ENCODE measurements at regions not wholly inside any gene's neighbourhood (a gene's known extent, or its start where the extent isn't known, plus 50 kb on each side); places are given as distances from the start of the nearest gene placed in this dataset.

GRCh38 chr5:173814053-173814452, 74.1 kb upstream of the CPEB4 start:
- Histone ChIP-seq H3K4me1 (ENCODE audit: control insufficient read depth, insufficient read depth, low read length) (no peaks in the 10 kb centered on the region), H3K4me3 (ENCODE audit: low read depth, low read length) (no peak overlapping the region), H3K9me3 (ENCODE audit: control insufficient read depth, insufficient read depth, low read length) (no peaks in the 10 kb centered on the region)

GRCh38 chr5:173815571-173815970, 72.6 kb upstream of the CPEB4 start:
- Histone ChIP-seq H3K9me3 (ENCODE audit: control insufficient read depth, insufficient read depth, low read length) (no peaks in the 10 kb centered on the region), H3K27me3 (ENCODE audit: control insufficient read depth, insufficient read depth, low read length) (no peaks in the 10 kb centered on the region), H3K4me3 (ENCODE audit: low read depth, low read length) (no peak overlapping the region), H3K4me1 (ENCODE audit: control insufficient read depth, insufficient read depth, low read length) (no peaks in the 10 kb centered on the region), H3K27ac (ENCODE audit: low read depth, low read length) (no peak overlapping the region), H3K36me3 (ENCODE audit: control insufficient read depth, insufficient read depth, low read length) (no peaks in the 10 kb centered on the region)
- no peak for DNase-seq (ENCODE audit: low read depth in 4 of 6, low spot score in 6 of 6)
- 87% methylated on average over 6 of the region's 9 CpGs for WGBS (ENCODE audit: insufficient coverage)

More at GRCh38 chr5:173814053-173814452, 74.1 kb upstream of the CPEB4 start:
- no peak overlapping the region for H3K27ac ChIP-seq (ENCODE audit: low read depth, low read length)
- H3K36me3 ChIP-seq (ENCODE audit: control insufficient read depth, insufficient read depth, low read length) = no peaks in the 10 kb centered on the region
- no peak for DNase-seq (ENCODE audit: low read depth in 4 of 6, low spot score in 6 of 6)
- H3K27me3 ChIP-seq (ENCODE audit: control insufficient read depth, insufficient read depth, low read length) = no peaks in the 10 kb centered on the region

- Histone ChIP-seq H3K4me1 (ENCODE audit: control insufficient read depth, insufficient read depth, low read length) (no peaks in the 10 kb centered on the region), H3K27me3 (ENCODE audit: control insufficient read depth, insufficient read depth, low read length) (no peaks in the 10 kb centered on the region), H3K9me3 (ENCODE audit: control insufficient read depth, insufficient read depth, low read length) (no peaks in the 10 kb centered on the region), H3K4me3 (ENCODE audit: low read depth, low read length) (no peak overlapping the region), H3K27ac (ENCODE audit: low read depth, low read length) (no peak overlapping the region), H3K36me3 (ENCODE audit: control insufficient read depth, insufficient read depth, low read length) (no peaks in the 10 kb centered on the region)
- no peak for DNase-seq (ENCODE audit: low read depth in 4 of 6, low spot score in 6 of 6)
- WGBS (ENCODE audit: insufficient coverage) = 86% methylated on average over 1 of the region's 5 CpGs
Measured at GRCh38 chr5:173816728-173817127, 71.4 kb upstream of the CPEB4 start.

GRCh38 chr5:173817561-173817960, 70.6 kb upstream of the CPEB4 start:
- Histone ChIP-seq H3K27me3 (ENCODE audit: control insufficient read depth, insufficient read depth, low read length) (no peaks in the 10 kb centered on the region), H3K4me3 (ENCODE audit: low read depth, low read length) (no peak overlapping the region), H3K4me1 (ENCODE audit: control insufficient read depth, insufficient read depth, low read length) (no peaks in the 10 kb centered on the region), H3K27ac (ENCODE audit: low read depth, low read length) (no peak overlapping the region), H3K36me3 (ENCODE audit: control insufficient read depth, insufficient read depth, low read length) (no peaks in the 10 kb centered on the region), H3K9me3 (ENCODE audit: control insufficient read depth, insufficient read depth, low read length) (no peaks in the 10 kb centered on the region)
- DNase-seq (ENCODE audit: low read depth in 4 of 6, low spot score in 6 of 6) = no peak
- 90% methylated on average over 5 of the region's 5 CpGs for WGBS (ENCODE audit: insufficient coverage)

- Histone ChIP-seq H3K9me3 (ENCODE audit: control insufficient read depth, insufficient read depth, low read length) (no peaks in the 10 kb centered on the region), H3K4me1 (ENCODE audit: control insufficient read depth, insufficient read depth, low read length) (peaks cover 7% of the 10 kb centered on the region), H3K4me3 (ENCODE audit: low read depth, low read length) (no peak overlapping the region), H3K27me3 (ENCODE audit: control insufficient read depth, insufficient read depth, low read length) (no peaks in the 10 kb centered on the region), H3K36me3 (ENCODE audit: control insufficient read depth, insufficient read depth, low read length) (no peaks in the 10 kb centered on the region), H3K27ac (ENCODE audit: low read depth, low read length) (no peak overlapping the region)
- no peak for DNase-seq (ENCODE audit: low read depth in 4 of 6, low spot score in 6 of 6)
- WGBS (ENCODE audit: insufficient coverage) = no CpG with 5 or more reads among the region's 3 CpGs
Measured at GRCh38 chr5:173819521-173819920, 68.6 kb upstream of the CPEB4 start.

GRCh38 chr5:173823274-173823644, 64.9 kb upstream of the CPEB4 start:
- Histone ChIP-seq H3K9me3 (ENCODE audit: control insufficient read depth, insufficient read depth, low read length) (peaks cover 2% of the 10 kb centered on the region), H3K4me3 (ENCODE audit: low read depth, low read length) (no peak overlapping the region), H3K4me1 (ENCODE audit: control insufficient read depth, insufficient read depth, low read length) (peaks cover 14% of the 10 kb centered on the region), H3K36me3 (ENCODE audit: control insufficient read depth, insufficient read depth, low read length) (no peaks in the 10 kb centered on the region), H3K27me3 (ENCODE audit: control insufficient read depth, insufficient read depth, low read length) (no peaks in the 10 kb centered on the region), H3K27ac (ENCODE audit: low read depth, low read length) (no peak overlapping the region)
- no peak for DNase-seq (ENCODE audit: low read depth in 4 of 6, low spot score in 6 of 6)

GRCh38 chr5:173823721-173824567, 64.2 kb upstream of the CPEB4 start:
- WGBS (ENCODE audit: insufficient coverage) = 82% methylated on average over 5 of the region's 10 CpGs
- H3K9me3 ChIP-seq (ENCODE audit: control insufficient read depth, insufficient read depth, low read length) = peaks cover 2% of the 10 kb centered on the region
- H3K27ac ChIP-seq (ENCODE audit: low read depth, low read length) = no peak overlapping the region
- no peaks in the 10 kb centered on the region for H3K27me3 ChIP-seq (ENCODE audit: control insufficient read depth, insufficient read depth, low read length)
- peak in 1 of 6 donors; percentile 41 for DNase-seq (ENCODE audit: low read depth in 4 of 6, low spot score in 6 of 6)
- peaks cover 14% of the 10 kb centered on the region for H3K4me1 ChIP-seq (ENCODE audit: control insufficient read depth, insufficient read depth, low read length)
- H3K4me3 ChIP-seq (ENCODE audit: low read depth, low read length) = no peak overlapping the region
- H3K36me3 ChIP-seq (ENCODE audit: control insufficient read depth, insufficient read depth, low read length) = no peaks in the 10 kb centered on the region

GRCh38 chr5:173825215-173825865, 62.8 kb upstream of the CPEB4 start:
- 66% methylated on average over 9 of the region's 13 CpGs for WGBS (ENCODE audit: insufficient coverage)
- Histone ChIP-seq H3K27me3 (ENCODE audit: control insufficient read depth, insufficient read depth, low read length) (no peaks in the 10 kb centered on the region), H3K4me1 (ENCODE audit: control insufficient read depth, insufficient read depth, low read length) (peaks cover 18% of the 10 kb centered on the region)

GRCh38 chr5:173826086-173826427, 62.1 kb upstream of the CPEB4 start:
- H3K4me1 ChIP-seq (ENCODE audit: control insufficient read depth, insufficient read depth, low read length) = peaks cover 18% of the 10 kb centered on the region
- no peaks in the 10 kb centered on the region for H3K27me3 ChIP-seq (ENCODE audit: control insufficient read depth, insufficient read depth, low read length)
- no peak overlapping the region for H3K27ac ChIP-seq (ENCODE audit: low read depth, low read length)
- H3K36me3 ChIP-seq (ENCODE audit: control insufficient read depth, insufficient read depth, low read length) = no peaks in the 10 kb centered on the region
- peaks cover 2% of the 10 kb centered on the region for H3K9me3 ChIP-seq (ENCODE audit: control insufficient read depth, insufficient read depth, low read length)
- DNase-seq (ENCODE audit: low read depth in 4 of 6, low spot score in 6 of 6) = no peak
- WGBS (ENCODE audit: insufficient coverage) = 71% methylated on average over 1 of the region's 6 CpGs
- no peak overlapping the region for H3K4me3 ChIP-seq (ENCODE audit: low read depth, low read length)

More at GRCh38 chr5:173825215-173825865, 62.8 kb upstream of the CPEB4 start:
- H3K9me3 ChIP-seq (ENCODE audit: control insufficient read depth, insufficient read depth, low read length) = peaks cover 2% of the 10 kb centered on the region
- no peak overlapping the region for H3K27ac ChIP-seq (ENCODE audit: low read depth, low read length)
- DNase-seq (ENCODE audit: low read depth in 4 of 6, low spot score in 6 of 6) = peak in 1 of 6 donors; percentile 49
- H3K36me3 ChIP-seq (ENCODE audit: control insufficient read depth, insufficient read depth, low read length) = no peaks in the 10 kb centered on the region
- H3K4me3 ChIP-seq (ENCODE audit: low read depth, low read length) = no peak overlapping the region
